ENCODE measurements at regions not wholly inside any gene's neighbourhood (a gene's known extent, or its start where the extent isn't known, plus 50 kb on each side); places are given as distances from the start of the nearest gene placed in this dataset.

- no peak overlapping the region for H2BK5ac ChIP-seq (ENCODE audit: low read depth, low read length, poor library complexity, severe bottlenecking)
- dilution Hi-C loops (cut with HindIII; ENCODE audit: low sequenced_read_pairs, unreplicated experiment) (no loop called here), in situ Hi-C loops (cut with MboI; ENCODE audit: low sequenced_read_pairs) (no loop called here), intact Hi-C loops (cut with micrococcal nuclease) (no loop called here)
- no peaks in the 10 kb centered on the region for H3K9me3 ChIP-seq (ENCODE audit: control insufficient read depth, insufficient read depth, low read length)
- H3K14ac ChIP-seq (replicated peaks; ENCODE audit: low read depth, low read length): no peak overlapping the region
- TF ChIP-seq ELK1 (IDR thresholded peaks at IDR 0.05; ENCODE audit: borderline replicate concordance, low read depth, low read length) (no peak), BHLHE40 (IDR thresholded peaks at IDR 0.05; ENCODE audit: low read depth, low read length) (no peak), MXI1 (IDR thresholded peaks at IDR 0.05; ENCODE audit: borderline replicate concordance, low read depth, low read length) (no peak), MAZ (IDR thresholded peaks at IDR 0.05; ENCODE audit: borderline replicate concordance, low read depth, low read length) (no peak), MAFK (IDR thresholded peaks at IDR 0.05; ENCODE audit: low read depth, low read length) (no peak), CTCF (conservative IDR thresholded peaks at IDR 0.05; ENCODE audit: low read depth, low read length) (no peak), RCOR1 (IDR thresholded peaks at IDR 0.05; ENCODE audit: insufficient replicate concordance, low read length) (no peak)
- no peaks in the 10 kb centered on the region for H3K9me1 ChIP-seq (ENCODE audit: insufficient read depth, low read length)
- no peak overlapping the region for H2BK20ac ChIP-seq (ENCODE audit: low read depth, low read length)
- no peaks in the 10 kb centered on the region for H3K79me1 ChIP-seq (ENCODE audit: low read depth in 1 of 2, low read length in 2 of 2)
- H3K9ac ChIP-seq (ENCODE audit: low read depth, low read length): no peak overlapping the region
- no peak overlapping the region for H4K91ac ChIP-seq (ENCODE audit: insufficient read depth, low read depth, low read length)
- no peak overlapping the region for H2BK120ac ChIP-seq (ENCODE audit: low read depth, low read length)
- no peak overlapping the region for H3K4ac ChIP-seq (ENCODE audit: low read depth, low read length)
- H3K27me3 ChIP-seq (ENCODE audit: control insufficient read depth, insufficient read depth, low read length): no peaks in the 10 kb centered on the region
- no peaks in the 10 kb centered on the region for H3K4me1 ChIP-seq (ENCODE audit: control insufficient read depth, insufficient read depth, low read length)
- no peak overlapping the region for H3K27ac ChIP-seq (ENCODE audit: insufficient read depth, low read length)
- WGBS, 2 experiments (ENCODE audit: extremely low coverage in 2 of 2, insufficient read length in 1 of 2): no CpG with 5 or more reads among the region's 1 CpG
- H3K56ac ChIP-seq (ENCODE audit: extremely low read depth, insufficient read depth, low read length): no peak overlapping the region
- no peak overlapping the region for H3K4me3 ChIP-seq (ENCODE audit: insufficient read depth, low read depth, low read length)
- H2BK15ac ChIP-seq (ENCODE audit: low read depth, low read length): no peak overlapping the region
- CTCF ChIA-PET: no interaction called here
- POLR2A ChIA-PET (ENCODE audit: unreplicated experiment): no interaction called here
- H4K20me1 ChIP-seq (ENCODE audit: insufficient read depth, low read length): no peaks in the 10 kb centered on the region
- no peak overlapping the region for H2AK9ac ChIP-seq (replicated peaks; ENCODE audit: low read depth, low read length, poor library complexity)
- H2AK5ac ChIP-seq (ENCODE audit: low read depth, low read length): no peak overlapping the region
- no peak for ATAC-seq (ENCODE audit: low read depth)
- no TSS peak for BruUV-seq (replicated peaks)
- no peak overlapping the region for H4K8ac ChIP-seq (ENCODE audit: low read depth in 2 of 2, low read length in 2 of 2)
- no peak overlapping the region for H3K23ac ChIP-seq (ENCODE audit: low read depth, low read length)
- no peaks in the 10 kb centered on the region for H3K36me3 ChIP-seq (ENCODE audit: control insufficient read depth, insufficient read depth, low read length)
- H3K18ac ChIP-seq (ENCODE audit: low read depth, low read length): no peak overlapping the region
- H3K4me2 ChIP-seq (ENCODE audit: low read depth, low read length): no peak overlapping the region
- H4K5ac ChIP-seq (ENCODE audit: low read depth, low read length): no peak overlapping the region
- no peak overlapping the region for H2AFZ ChIP-seq (replicated peaks; ENCODE audit: low read length, poor library complexity)
- no peak for DNase-seq
These were observed 352.3 kb upstream of the MEIS1 start for GRCh38 chr2:66082581-66082980.

Measured in IMR-90 (cell line).